Transverse colon (tissue), 4 donors: ENCODE measurements at regions not wholly inside any gene's neighbourhood (a gene's known extent, or its start where the extent isn't known, plus 50 kb on each side); places are given as distances from the start of the nearest gene placed in this dataset.

Experiments used
- DNase-seq: peaks from one replicate; pipeline ENCODE4 v3.0.0-alpha.2; 2019
- H3K27ac ChIP-seq, 4 donors: fragments of 200-600 bp; sonication (generic); 2 replicates each; pipeline ENCODE4 v1.5.1; 2016 to 2018; ENCODE audit warnings: inconsistent platforms in 4 of 4
- H3K27me3 ChIP-seq: fragments of 200-600 bp; sonication (generic); 2 replicates; pipeline ENCODE4 v1.5.1; 2017; ENCODE audit warnings: inconsistent platforms
- H3K36me3 ChIP-seq, 4 donors: fragments of 200-600 bp; sonication (generic); 2 replicates each; pipeline ENCODE4 v1.5.1; 2017 to 2019; ENCODE audit warnings: inconsistent platforms in 4 of 4
- H3K4me1 ChIP-seq, 4 donors: fragments of 200-600 bp; sonication (generic); 2 replicates each; pipeline ENCODE4 v1.5.1; 2017 to 2020; ENCODE audit warnings: inconsistent platforms in 4 of 4
- H3K4me3 ChIP-seq, 4 donors: fragments of 200-600 bp; sonication (generic); 1 replicate in 1 of 4; 2 replicates in 3 of 4; pipeline versions ENCODE4 v1.5.1 to v1.6.1; 2017 to 2019; ENCODE audit warnings: inconsistent platforms in 4 of 4
- H3K9me3 ChIP-seq, 2 donors: fragments of 200-600 bp; sonication (generic); 2 replicates each; pipeline ENCODE4 v1.5.1; 2017 to 2019; ENCODE audit warnings: inconsistent platforms in 2 of 2
- CTCF ChIP-seq, 5 experiments: fragments of 200-600 bp in 3 of 5; fragments of 450-650 bp in 2 of 5; sonication (generic) in 3 of 5; IDR thresholded peaks; 1 replicate in 2 of 5; 2 replicates in 3 of 5; pipeline ENCODE4 v1.5.1; 2016 to 2017; ENCODE audit warnings: antibody characterized with exemption in 5 of 5, inconsistent platforms in 3 of 5, mild to moderate bottlenecking in 2 of 5, moderate library complexity in 1 of 5
- EP300 ChIP-seq: sonication (generic); formaldehyde crosslinking; IDR thresholded peaks from one replicate; pipeline ENCODE4 v1.6.1; 2017; ENCODE audit warnings: antibody characterized with exemption, low read depth
- POLR2A ChIP-seq: fragments of 450-650 bp; IDR thresholded peaks from one replicate; pipeline ENCODE4 v1.6.1; 2016; ENCODE audit warnings: antibody characterized with exemption, mild to moderate bottlenecking, moderate library complexity
- POLR2AphosphoS5 ChIP-seq, 3 donors: sonication (generic); formaldehyde crosslinking; IDR thresholded peaks; one replicate each; pipeline ENCODE4 v1.6.1; 2016; ENCODE audit warnings: antibody characterized with exemption in 3 of 3
- WGBS, 2 donors: methylation state at CpG; one replicate each; pipeline ENCODE4 v1.1.5; 2018; ENCODE audit warnings: low coverage in 1 of 2; 5-methylcytosine and 5-hydroxymethylcytosine counted together
- in situ Hi-C, 4 donors: fragments of 200-750 bp; cut with MboI; loops; one replicate each; pipeline versions ENCODE4 v1.15.0 to v1.15.1; 2017; ENCODE audit warnings: low sequenced_read_pairs in 3 of 4, low pct_ligation_motif_present in 1 of 4, low pct_unique_long_range_greater_than_20kb in 1 of 4
- intact Hi-C: fragments of 100-400 bp; cut with DNase I; formaldehyde crosslinking; loops from one replicate; pipeline ENCODE4 v1.15.1; 2023; ENCODE audit warnings: low total_unique reads

- intact Hi-C loops, result no loop called here
- Histone ChIP-seq H3K27me3 (no peaks in the 10 kb centered on the region), H3K36me3 (no peaks in the 10 kb centered on the region), H3K4me3 (no peak overlapping the region), H3K4me1 (no peaks in the 10 kb centered on the region), H3K9me3 (no peaks in the 10 kb centered on the region), H3K27ac (no peak overlapping the region)
- in situ Hi-C loops, result no loop called here
- 78% methylated on average over 2 of the region's 2 CpGs; no CpG with 5 or more reads in 1 of the 2 donors for WGBS, 2 donors
- DNase-seq, result no peak
- TF ChIP-seq EP300 (no peak), POLR2A (no peak), POLR2AphosphoS5 (IDR thresholded peaks at IDR 0.05) (no peak), CTCF (IDR thresholded peaks at IDR 0.05) (no peak)
Measured at GRCh38 chr4:189376901-189377300, 563.8 kb upstream of the FRG1 start.

GRCh38 chr4:189377569-189377968 lies 563.1 kb upstream of the FRG1 start:
- Histone ChIP-seq H3K36me3 (no peaks in the 10 kb centered on the region), H3K4me3 (no peak overlapping the region), H3K9me3 (no peaks in the 10 kb centered on the region), H3K27me3 (no peaks in the 10 kb centered on the region), H3K4me1 (no peaks in the 10 kb centered on the region), H3K27ac (no peak overlapping the region)
- DNase-seq, result no peak
- TF ChIP-seq POLR2AphosphoS5 (IDR thresholded peaks at IDR 0.05) (no peak), CTCF (IDR thresholded peaks at IDR 0.05) (no peak), POLR2A (no peak), EP300 (no peak)
- 52 to 64% methylated on average over 2 of the region's 2 CpGs for WGBS, 2 donors
- intact Hi-C loops (no loop called here), in situ Hi-C loops (no loop called here)

- in situ Hi-C loops, result no loop called here
- no peaks in the 10 kb centered on the region for H3K27me3 ChIP-seq
- DNase-seq, result no peak
- WGBS, 2 donors, result 11 to 13% methylated on average over 1 of the region's 1 CpG
- intact Hi-C loops, result no loop called here
- no peaks in the 10 kb centered on the region for H3K36me3 ChIP-seq
- H3K4me3 ChIP-seq, result no peak overlapping the region
- no peaks in the 10 kb centered on the region for H3K4me1 ChIP-seq
- no peak overlapping the region for H3K27ac ChIP-seq
- H3K9me3 ChIP-seq, result peaks cover 0 to 3% of the 10 kb centered on the region in 2 donors
- TF ChIP-seq POLR2A (no peak), POLR2AphosphoS5 (IDR thresholded peaks at IDR 0.05) (no peak), CTCF (IDR thresholded peaks at IDR 0.05) (no peak), EP300 (no peak)
Measured at GRCh38 chr4:189385098-189385497, 555.6 kb upstream of the FRG1 start.

- TF ChIP-seq EP300 (no peak), POLR2AphosphoS5 (IDR thresholded peaks at IDR 0.05) (no peak), CTCF (IDR thresholded peaks at IDR 0.05) (no peak), POLR2A (no peak)
- Histone ChIP-seq H3K36me3 (no peaks in the 10 kb centered on the region), H3K4me3 (no peak overlapping the region), H3K27ac (no peak overlapping the region), H3K9me3 (peaks cover 0 to 3% of the 10 kb centered on the region in 2 donors), H3K4me1 (no peaks in the 10 kb centered on the region), H3K27me3 (no peaks in the 10 kb centered on the region)
- intact Hi-C loops (no loop called here), in situ Hi-C loops (no loop called here)
- no peak for DNase-seq
- WGBS, 2 donors, result 50 to 60% methylated on average over 2 of the region's 2 CpGs
Measured at GRCh38 chr4:189385579-189385978, 555.1 kb upstream of the FRG1 start.
